Pancreas (tissue), 10 donors: ENCODE measurements at regions not wholly inside any gene's neighbourhood (a gene's known extent, or its start where the extent isn't known, plus 50 kb on each side); places are given as distances from the start of the nearest gene placed in this dataset.

ENCODE experiments used
- ATAC-seq, 4 donors: fragments of 200-7000 bp; cut with Tn5 transposase; one replicate each; pipeline versions ENCODE4 v1.8.0 to v1.9.1; 2020; ENCODE audit warnings: mild to moderate bottlenecking in 4 of 4, moderate library complexity in 4 of 4
- DNase-seq, 6 donors: peaks; one replicate each; pipeline ENCODE4 v3.0.0-alpha.2; 2020
- FAIRE-seq: peaks from 2 replicates; lab custom pipeline; 2012; peaks lifted over from hg19 to GRCh38; lab: Jason Lieb, UNC
- H3K27ac ChIP-seq, 4 donors: fragments of 200-600 bp; sonication (generic); 1 replicate in 3 of 4; 2 replicates in 1 of 4; pipeline versions ENCODE4 v1.5.0 to v1.8.0; 2020
- H3K27me3 ChIP-seq, 4 donors: fragments of 200-600 bp; one replicate each; pipeline ENCODE4 v1.8.0; 2021
- H3K36me3 ChIP-seq, 3 donors: fragments of 200-600 bp; sonication (generic) in 1 of 3; one replicate each; pipeline versions ENCODE4 v1.5.0 to v1.8.0; 2020 to 2021
- H3K4me1 ChIP-seq, 3 donors: fragments of 200-600 bp; one replicate each; pipeline ENCODE4 v1.8.0; 2021
- H3K4me3 ChIP-seq, 4 donors: fragments of 200-600 bp; sonication (generic) in 2 of 4; one replicate each; pipeline versions ENCODE4 v1.5.0 to v1.8.0; 2020 to 2021
- H3K9me3 ChIP-seq, 4 donors: fragments of 200-600 bp; one replicate each; pipeline ENCODE4 v1.8.0; 2021
- CTCF ChIP-seq, 4 donors: fragments of 200-600 bp; sonication (generic) in 3 of 4; IDR thresholded peaks; one replicate each; pipeline versions ENCODE4 v1.5.0 to v1.8.0; 2021; ENCODE audit warnings: antibody characterized with exemption in 4 of 4
- WGBS, 2 donors: extraction: QIAGEN DNeasy Blood & Tissue Kit; methylation state at CpG; one replicate each; pipeline ENCODE4 v1.1.7; 2013; 5-methylcytosine and 5-hydroxymethylcytosine counted together
- intact Hi-C, 3 donors: fragments of 100-400 bp; cut with DNase I; formaldehyde crosslinking; loops; one replicate each; pipeline versions ENCODE4 v1.11.1 to v1.14.2; 2022
- donor health status: healthy with polysubstance abuse.
- donor health status: DM: no; HTN: no; CAD: no; lungs with moderate emphysema.
- donor health status: DM: no; HTN: no; CAD: no.
- donor health status: control.
- donor health status: control.
- donor health status: Bipolar disorder and iron deficiency.
- donor health status: DM: yes; HTN: yes; CAD: no.
- donor health status: DM: no; HTN: no; CAD: no.
- donor health status: DM: no; HTN: no; CAD: no.
- donor health status: DM: yes; HTN: yes; CAD: no.

- no peak for DNase-seq
- TF ChIP-seq CTCF (IDR thresholded peaks at IDR 0.05), result no peak
- FAIRE-seq, result no peak
- intact Hi-C loops, result no loop called here
- H3K27ac ChIP-seq, result no peak overlapping the region
- WGBS, 2 donors, result 17 to 22% methylated on average over 2 of the region's 2 CpGs
- H3K27me3 ChIP-seq, result no peaks in the 10 kb centered on the region
- H3K36me3 ChIP-seq, result no peaks in the 10 kb centered on the region
- no peaks in the 10 kb centered on the region for H3K4me1 ChIP-seq
- ATAC-seq, result peak in 3 of 4 donors; percentile 34 to 40 (median 34)
- no peak overlapping the region for H3K4me3 ChIP-seq
- no peaks in the 10 kb centered on the region for H3K9me3 ChIP-seq
These were observed 335.4 kb downstream of the COL12A1 start for GRCh38 chr6:74870403-74870802.

- no peak for FAIRE-seq
- H3K4me1 ChIP-seq, result no peaks in the 10 kb centered on the region
- no peak for TF ChIP-seq CTCF (IDR thresholded peaks at IDR 0.05)
- 71 to 86% methylated on average over 2 of the region's 2 CpGs for WGBS, 2 donors
- H3K27me3 ChIP-seq, result no peaks in the 10 kb centered on the region
- H3K9me3 ChIP-seq, result no peaks in the 10 kb centered on the region
- intact Hi-C loops, result no loop called here
- no peaks in the 10 kb centered on the region for H3K36me3 ChIP-seq
- no peak overlapping the region for H3K27ac ChIP-seq
- no peak for DNase-seq
- no peak overlapping the region for H3K4me3 ChIP-seq
- ATAC-seq, result no peak
These were observed 338.6 kb downstream of the COL12A1 start for GRCh38 chr6:74867291-74867690.

- WGBS, 2 donors, result 40 to 41% methylated on average over 1 of the region's 1 CpG
- DNase-seq (no peak), FAIRE-seq (no peak), ATAC-seq (no peak)
- no peaks in the 10 kb centered on the region for H3K4me1 ChIP-seq
- no peaks in the 10 kb centered on the region for H3K27me3 ChIP-seq
- TF ChIP-seq CTCF (IDR thresholded peaks at IDR 0.05), result no peak
- no peak overlapping the region for H3K27ac ChIP-seq
- no peaks in the 10 kb centered on the region for H3K36me3 ChIP-seq
- no peak overlapping the region for H3K4me3 ChIP-seq
- intact Hi-C loops, result no loop called here
- H3K9me3 ChIP-seq, result no peaks in the 10 kb centered on the region
These were observed 341.9 kb downstream of the COL12A1 start for GRCh38 chr6:74863968-74864367.

GRCh38 chr6:74860456-74860855 lies 345.4 kb downstream of the COL12A1 start:
- no peaks in the 10 kb centered on the region for H3K4me1 ChIP-seq
- no peak for ATAC-seq
- H3K4me3 ChIP-seq, result no peak overlapping the region
- no peak overlapping the region for H3K27ac ChIP-seq
- no peaks in the 10 kb centered on the region for H3K36me3 ChIP-seq
- FAIRE-seq, result no peak
- H3K9me3 ChIP-seq, result no peaks in the 10 kb centered on the region
- no peaks in the 10 kb centered on the region for H3K27me3 ChIP-seq
- DNase-seq, result no peak
- intact Hi-C loops, result no loop called here
- TF ChIP-seq CTCF (IDR thresholded peaks at IDR 0.05), result no peak

DNA sequence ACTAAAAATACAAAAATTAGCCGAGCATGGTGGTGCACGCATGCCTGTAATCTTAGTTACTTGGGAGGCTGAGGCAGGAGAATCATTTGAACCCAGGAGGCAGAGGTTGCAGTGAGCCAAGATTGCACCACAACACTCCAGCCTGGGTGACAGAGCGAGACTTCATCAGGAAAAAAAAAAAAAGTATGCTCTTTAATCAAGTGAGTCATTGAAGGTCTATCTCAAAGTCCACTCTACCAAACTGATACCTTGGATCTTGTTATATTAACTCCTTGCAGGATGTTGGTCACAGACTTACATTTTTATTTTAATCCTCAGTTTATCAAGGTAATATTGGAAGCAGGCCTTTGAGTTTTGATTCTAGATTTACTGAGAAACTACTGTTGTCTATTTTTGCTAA lies 348.7 kb downstream of the COL12A1 start:
- DNase-seq (no peak), ATAC-seq (peak in 1 of 4 donors; percentile 37), FAIRE-seq (no peak)
- Histone ChIP-seq H3K4me3 (no peak overlapping the region), H3K9me3 (no peaks in the 10 kb centered on the region), H3K27ac (no peak overlapping the region), H3K27me3 (no peaks in the 10 kb centered on the region), H3K36me3 (no peaks in the 10 kb centered on the region), H3K4me1 (no peaks in the 10 kb centered on the region)
- 69 to 72% methylated on average over 3 of the region's 3 CpGs for WGBS, 2 donors
- intact Hi-C loops, result no loop called here
- no peak for TF ChIP-seq CTCF (IDR thresholded peaks at IDR 0.05)
